ENCODE measurements at regions not wholly inside any gene's neighbourhood (a gene's known extent, or its start where the extent isn't known, plus 50 kb on each side); places are given as distances from the start of the nearest gene placed in this dataset.

GRCh38 chr10:36265741-36266140 is 623.6 kb upstream of the FZD8 start:
- Histone ChIP-seq H3K27me3 (replicated peaks in 1 of 2; ENCODE audit: control insufficient read depth in 2 of 2, insufficient read depth in 2 of 2, low read length in 1 of 2) (no peaks in the 10 kb centered on the region), H3K4me2 (ENCODE audit: control insufficient read depth, insufficient read depth) (no peak overlapping the region), H3K79me2 (ENCODE audit: control insufficient read depth, insufficient read depth, low read length) (no peaks in the 10 kb centered on the region), H2AFZ (ENCODE audit: control insufficient read depth, low read depth, low read length) (no peak overlapping the region), H4K20me1 (ENCODE audit: control insufficient read depth, insufficient read depth) (no peaks in the 10 kb centered on the region), H3K36me3 (ENCODE audit: control insufficient read depth in 2 of 2, insufficient read depth in 2 of 2, low read length in 1 of 2) (no peaks in the 10 kb centered on the region), H3K9ac (ENCODE audit: control insufficient read depth, insufficient read depth, low read length) (no peak overlapping the region), H3K9me3 (replicated peaks; ENCODE audit: control insufficient read depth, insufficient read depth, low read length) (no peaks in the 10 kb centered on the region), H3K4me1 (ENCODE audit: control insufficient read depth, insufficient read depth, low read length) (no peaks in the 10 kb centered on the region), H3K27ac (ENCODE audit: control insufficient read depth, insufficient read depth) (no peak overlapping the region), H3K4me3 (no peak overlapping the region)
- SMC1A ChIA-PET (ENCODE audit: uncharacterized antibody, unreplicated experiment), result interaction anchor here (0.6 kb wide), 1 partner anchor 22 kb away, joined by 4 read pairs; no protein-coding TSS in a partner anchor
- RAD21 ChIA-PET (ENCODE audit: unreplicated experiment), result no interaction called here
- in situ Hi-C loops (cut with MboI) (no loop called here), intact Hi-C loops (cut with micrococcal nuclease; ENCODE audit: unreplicated experiment) (no loop called here)
- CTCF ChIA-PET, result no interaction called here
- WGBS (ENCODE audit: insufficient coverage, insufficient replicate concordance, low lambda C conversion rate, missing lambda C conversion rate), result 39% methylated on average over 2 of the region's 2 CpGs
- no peak for FAIRE-seq
- POLR2A ChIA-PET, result no interaction called here
- BruUV-seq (replicated peaks), result no TSS peak
- ATAC-seq, result no peak
- DNase-seq (ENCODE audit: low read depth, low spot score), result no peak
- TF ChIP-seq ZZZ3 (IDR thresholded peaks at IDR 0.05; ENCODE audit: control insufficient read depth, insufficient read length, low read depth) (no peak), PBX3 (IDR thresholded peaks at IDR 0.05; ENCODE audit: insufficient replicate concordance, low read depth, low read length) (no peak), NR2F1 (conservative IDR thresholded peaks at IDR 0.05) (no peak), SUZ12 (IDR thresholded peaks at IDR 0.05; ENCODE audit: unreplicated experiment) (no peak), KAT2A (conservative IDR thresholded peaks at IDR 0.05; ENCODE audit: control insufficient read depth, low read depth, low read length) (no peak), ZNF217 (IDR thresholded peaks at IDR 0.05) (no peak), SIN3A (IDR thresholded peaks at IDR 0.05; ENCODE audit: low read depth, low read length) (no peak), RELB (IDR thresholded peaks at IDR 0.05; ENCODE audit: low read depth) (no peak), SREBF1 (IDR thresholded peaks at IDR 0.05; ENCODE audit: low read length) (no peak), RBBP5 (conservative IDR thresholded peaks at IDR 0.05) (no peak)
